ENCODE measurements at regions not wholly inside any gene's neighbourhood (a gene's known extent, or its start where the extent isn't known, plus 50 kb on each side); places are given as distances from the start of the nearest gene placed in this dataset.

GRCh38 chr10:129343141-129343540 lies 123.9 kb upstream of the MGMT start:
- POLR2A ChIA-PET: no interaction called here
- DNase-seq (ENCODE audit: low read depth, low spot score) (no peak), FAIRE-seq (no peak)
- H3K27ac ChIP-seq (ENCODE audit: insufficient read depth, low read depth, low read length): no peak overlapping the region
- no TSS peak for BruUV-seq (replicated peaks)
- no peaks in the 10 kb centered on the region for H3K4me1 ChIP-seq (ENCODE audit: control insufficient read depth, extremely low read depth, insufficient read depth, low read length)
- intact Hi-C loops (cut with micrococcal nuclease) (no loop called here), dilution Hi-C loops (cut with MboI; ENCODE audit: extremely low pct_ligation_motif_present, low sequenced_read_pairs) (no loop called here)
- no peaks in the 10 kb centered on the region for H3K36me3 ChIP-seq (ENCODE audit: control insufficient read depth in 2 of 2, extremely low read depth in 1 of 2, insufficient read depth in 2 of 2, low read length in 2 of 2)
- H2AFZ ChIP-seq (ENCODE audit: low read depth, low read length): no peak overlapping the region
- no peak overlapping the region for H3K4me2 ChIP-seq (ENCODE audit: insufficient read depth, low read length)
- no peaks in the 10 kb centered on the region for H4K20me1 ChIP-seq (replicated peaks; ENCODE audit: control insufficient read depth, extremely low read depth, insufficient read depth, low read length)
- CTCF ChIA-PET: no interaction called here
- TF ChIP-seq MYC (IDR thresholded peaks at IDR 0.05; ENCODE audit: low read depth, low read length) (no peak), CTCF (IDR thresholded peaks at IDR 0.05; ENCODE audit: extremely low read depth in 1 of 2, insufficient read depth in 1 of 2, low read depth in 1 of 2, low read length in 2 of 2) (no peak), POLR2A (IDR thresholded peaks at IDR 0.05; ENCODE audit: low read depth, low read length) (no peak), POLR2AphosphoS5 (IDR thresholded peaks at IDR 0.05; ENCODE audit: insufficient read depth, low read depth, low read length) (no peak), MAX (IDR thresholded peaks at IDR 0.05; ENCODE audit: insufficient read depth, insufficient read length) (no peak), FOS (IDR thresholded peaks at IDR 0.05; ENCODE audit: borderline replicate concordance, insufficient read depth, low read length) (no peak), JUN (IDR thresholded peaks at IDR 0.05; ENCODE audit: borderline replicate concordance, insufficient read depth, insufficient read length, low read depth) (no peak), GATA2 (IDR thresholded peaks at IDR 0.05; ENCODE audit: insufficient read depth, insufficient read length, low read depth, low read length) (no peak), EZH2 (IDR thresholded peaks at IDR 0.05; ENCODE audit: borderline replicate concordance, low read depth, low read length, severe bottlenecking) (no peak)
- no peaks in the 10 kb centered on the region for H3K27me3 ChIP-seq (ENCODE audit: control insufficient read depth in 2 of 2, insufficient read depth in 2 of 2, low read length in 2 of 2)
- H3K9me1 ChIP-seq (replicated peaks; ENCODE audit: control insufficient read depth, extremely low read depth, insufficient read depth, low read length): no peaks in the 10 kb centered on the region
- H3K9ac ChIP-seq (replicated peaks; ENCODE audit: extremely low read depth, insufficient read depth, low read length): no peak overlapping the region
- no peaks in the 10 kb centered on the region for H3K9me3 ChIP-seq (replicated peaks; ENCODE audit: control insufficient read depth, insufficient read depth, low read length)
- no peaks in the 10 kb centered on the region for H3K79me2 ChIP-seq (ENCODE audit: control insufficient read depth, insufficient read depth, low read length)
- H3K4me3 ChIP-seq (replicated peaks in 1 of 3; ENCODE audit: insufficient read depth in 1 of 3, low read depth in 1 of 3, low read length in 3 of 3): no peak overlapping the region
